GM18505 (cell line): ENCODE measurements at regions not wholly inside any gene's neighbourhood (a gene's known extent, or its start where the extent isn't known, plus 50 kb on each side); places are given as distances from the start of the nearest gene placed in this dataset.

Experiments used
- ATAC-seq: cut with Tn5 transposase; IDR thresholded peaks from one replicate; pipeline ENCODE4 v1.9.1; 2021; ENCODE audit not compliant: unreplicated experiment
- POLR2A ChIP-seq: IDR thresholded peaks from 4 replicates; pipeline ENCODE4 v1.6.1; 2011; ENCODE audit warnings: borderline replicate concordance; ENCODE audit not compliant: insufficient read depth, insufficient read length; ENCODE audit errors: extremely low read depth

GRCh38 chr18:56171848-56172247 lies 466.5 kb downstream of the TXNL1 start:
- no peak for TF ChIP-seq POLR2A
- no peak for ATAC-seq

GRCh38 chr18:56168049-56168781 lies 470.2 kb downstream of the TXNL1 start:
- TF ChIP-seq POLR2A: no peak
- ATAC-seq: no peak

DNA sequence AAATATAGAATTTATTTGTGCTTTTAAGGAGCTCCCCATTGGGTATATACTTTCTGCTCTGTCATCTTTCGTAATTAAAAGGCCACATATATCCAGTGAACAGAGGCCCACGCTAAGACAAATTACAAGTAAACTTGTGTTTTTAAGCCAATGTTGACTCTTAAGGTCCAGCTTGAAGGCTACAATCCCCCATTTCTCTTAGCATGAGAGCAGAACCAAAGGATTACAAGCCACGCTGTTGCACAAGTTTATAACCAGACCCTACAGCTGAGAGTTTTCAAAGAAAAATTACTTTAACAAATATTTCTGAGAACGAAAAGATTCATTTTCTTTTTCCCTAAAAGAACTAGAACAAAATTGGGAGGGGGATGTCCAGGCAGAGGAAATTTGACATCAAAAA lies 471.0 kb downstream of the TXNL1 start:
- TF ChIP-seq POLR2A: no peak
- no peak for ATAC-seq

DNA sequence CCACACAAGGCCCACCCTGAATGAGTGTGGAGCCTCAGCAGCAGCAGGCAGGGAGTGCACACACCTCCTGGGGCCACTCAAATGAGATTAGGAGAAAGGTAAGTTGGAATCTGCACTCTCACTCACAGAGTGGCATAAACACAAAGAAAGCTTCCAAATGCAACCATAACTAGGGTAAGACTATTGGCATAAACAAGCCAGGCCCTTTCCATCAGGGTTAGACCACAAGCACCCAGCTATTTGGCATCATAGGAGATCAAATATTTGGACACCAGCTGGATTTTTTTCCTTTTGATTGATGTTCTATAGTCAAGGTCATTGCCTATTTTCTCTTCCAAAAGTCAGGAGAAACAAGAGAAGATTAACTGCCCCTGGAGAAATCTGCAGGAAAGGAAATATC lies 471.5 kb downstream of the TXNL1 start:
- no peak for ATAC-seq
- TF ChIP-seq POLR2A: no peak

DNA sequence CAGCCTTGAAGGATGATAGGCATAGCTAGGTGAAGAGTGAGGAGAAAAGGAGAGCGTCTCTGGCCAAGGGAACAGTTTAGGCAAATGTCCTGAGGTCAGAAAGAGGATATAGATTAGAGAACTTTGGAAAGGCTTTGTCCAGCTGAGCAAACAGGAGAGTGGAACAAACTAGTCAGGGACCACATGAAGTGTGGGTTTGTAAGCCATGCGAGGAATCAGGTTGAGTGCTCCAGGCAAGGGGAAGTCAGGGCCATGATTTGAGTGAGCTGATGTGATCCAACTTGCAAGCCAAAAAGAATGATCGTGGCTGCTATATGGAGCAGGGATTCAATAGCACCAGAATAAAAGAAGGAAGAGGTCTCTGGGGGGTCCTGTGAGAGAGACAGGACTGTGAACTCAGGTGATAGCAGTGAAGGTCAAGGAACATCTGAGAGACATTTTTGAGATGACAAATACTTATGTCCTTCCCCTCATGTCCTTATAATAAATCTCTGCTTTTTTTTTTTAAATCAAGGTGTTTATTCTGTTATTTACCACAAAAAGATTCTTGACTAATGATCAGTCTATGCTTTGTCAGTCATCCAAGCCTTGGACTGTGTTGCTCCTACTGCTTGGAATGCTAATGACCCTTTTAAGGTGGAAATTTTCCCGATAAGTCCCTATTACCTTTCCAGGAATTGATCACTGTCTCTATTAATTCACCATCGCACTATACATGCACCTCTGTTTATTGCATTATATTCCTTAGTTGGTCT lies 472.6 kb downstream of the TXNL1 start:
- TF ChIP-seq POLR2A: no peak
- ATAC-seq: no peak

- ATAC-seq: no peak
- TF ChIP-seq POLR2A: no peak
Measured at GRCh38 chr18:56162311-56163265, 475.8 kb downstream of the TXNL1 start.

- ATAC-seq: no peak
- TF ChIP-seq POLR2A: no peak
Measured at GRCh38 chr18:56161566-56162260, 476.7 kb downstream of the TXNL1 start.

- no peak for ATAC-seq
- TF ChIP-seq POLR2A: no peak
Measured at GRCh38 chr18:56158676-56159075, 479.7 kb downstream of the TXNL1 start.

DNA sequence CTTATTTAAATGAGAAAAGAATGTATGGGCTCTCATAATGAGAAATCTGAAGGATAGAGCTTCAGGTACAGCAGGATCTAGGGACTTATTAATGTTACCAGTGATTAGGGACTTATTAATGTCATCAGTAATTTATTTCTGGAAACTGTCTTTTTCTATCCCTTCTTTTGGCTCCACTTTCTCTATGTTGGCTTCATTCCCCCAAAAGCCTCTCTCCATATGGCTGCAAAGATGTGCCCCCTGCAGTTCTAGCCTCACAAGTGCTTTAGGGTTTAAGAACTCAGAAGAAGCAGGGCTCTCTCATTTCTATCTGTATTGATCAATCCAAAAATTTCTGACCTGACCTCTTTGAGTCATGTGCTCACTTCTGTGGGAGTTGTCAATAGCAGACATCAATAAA lies 480.9 kb downstream of the TXNL1 start:
- ATAC-seq: no peak
- no peak for TF ChIP-seq POLR2A

DNA sequence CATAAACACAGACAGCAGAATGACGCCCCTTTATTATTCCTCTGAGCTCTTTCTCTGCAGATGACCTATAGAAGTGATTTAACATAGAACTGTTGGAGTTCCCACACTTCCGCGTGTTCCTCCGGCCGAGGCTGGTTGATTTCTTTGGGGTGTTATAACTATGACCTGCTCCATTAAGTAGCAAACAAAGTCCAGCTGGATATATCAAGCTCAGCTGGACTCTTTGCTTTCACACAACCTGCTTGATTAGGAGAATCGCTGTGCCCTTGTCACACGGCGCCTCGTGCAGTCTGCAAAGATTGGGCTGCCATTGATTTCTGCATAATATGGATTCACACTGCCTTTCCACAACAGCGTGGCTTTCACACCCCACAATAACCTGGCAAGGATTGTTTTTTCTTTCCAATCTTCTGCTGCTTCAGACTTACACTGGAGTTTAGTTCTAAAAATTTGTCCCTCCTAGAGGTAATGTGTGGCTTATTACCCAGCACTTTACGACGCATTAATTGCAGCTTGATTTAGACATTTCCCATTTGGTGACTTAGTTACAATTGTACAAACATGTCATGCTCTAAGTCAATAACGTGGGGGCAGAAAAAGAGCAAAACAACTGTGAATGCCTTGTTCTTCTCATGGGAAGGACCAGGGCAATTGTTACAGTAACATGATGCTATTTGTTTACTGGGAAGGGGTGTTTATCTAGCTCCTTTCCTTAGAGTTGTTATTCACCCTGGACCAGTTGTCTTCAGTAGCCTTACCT lies 485.7 kb downstream of the TXNL1 start:
- TF ChIP-seq POLR2A: no peak
- ATAC-seq: no peak

GRCh38 chr18:56148373-56148772 lies 490.0 kb downstream of the TXNL1 start:
- no peak for TF ChIP-seq POLR2A
- no peak for ATAC-seq

DNA sequence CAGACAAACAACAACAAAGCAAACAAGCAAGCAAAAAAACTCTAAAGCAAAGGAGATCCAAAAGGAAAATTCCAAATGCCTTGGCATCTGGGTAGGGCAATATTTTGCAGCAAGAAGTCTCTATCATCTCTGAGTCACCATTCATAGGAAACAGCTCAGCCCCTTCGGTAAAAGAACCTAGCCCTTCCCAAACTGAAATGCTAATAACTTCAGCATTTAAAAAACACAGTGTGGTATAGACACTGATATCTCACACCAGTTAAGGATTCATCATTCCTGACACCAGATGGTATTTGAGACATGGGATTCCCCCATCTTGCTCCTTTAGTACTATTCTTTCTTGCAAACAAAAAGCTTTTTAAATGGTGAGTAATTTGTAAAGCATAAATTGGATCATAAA lies 491.8 kb downstream of the TXNL1 start:
- ATAC-seq: no peak
- TF ChIP-seq POLR2A: no peak
